GM21447 (cell line): ENCODE measurements at regions not wholly inside any gene's neighbourhood (a gene's known extent, or its start where the extent isn't known, plus 50 kb on each side); places are given as distances from the start of the nearest gene placed in this dataset.
"Not testable (repeated sequence)": the region's sequence is repeated elsewhere in the genome, so short reads cannot be mapped to it uniquely, and the experiment has no call there.

Source experiments
- ATAC-seq: cut with Tn5 transposase; IDR thresholded peaks from one replicate; pipeline ENCODE4 v1.9.1; 2021; ENCODE audit not compliant: unreplicated experiment

DNA sequence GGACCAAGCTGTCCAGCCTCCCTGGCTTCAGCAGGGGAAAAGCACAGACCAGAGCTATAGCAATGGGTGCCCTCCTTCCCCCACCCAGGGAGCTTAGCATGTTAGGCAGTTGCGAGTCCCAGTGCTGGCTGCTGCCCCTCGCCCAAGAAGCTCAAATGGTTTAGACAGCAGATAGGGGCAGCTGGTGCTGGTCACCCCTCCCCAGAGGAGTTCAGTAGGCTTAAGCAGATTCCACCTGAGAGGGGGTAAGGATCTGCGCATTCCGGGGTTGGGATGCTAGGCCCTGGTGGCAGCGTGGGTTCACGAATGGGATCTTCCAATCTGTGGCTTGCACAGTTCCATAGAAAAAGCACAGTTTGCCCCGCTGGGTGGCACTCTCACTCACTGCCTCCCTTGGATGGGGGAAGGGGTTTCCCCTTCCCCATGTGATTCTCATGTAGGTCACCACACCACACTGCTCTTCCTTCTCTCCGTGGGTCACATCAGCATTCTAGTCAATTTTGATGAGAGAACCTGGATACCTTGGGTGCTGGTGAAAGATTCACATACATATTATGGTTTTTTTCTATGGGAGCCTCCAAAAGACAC lies 665.6 kb downstream of the C12orf50 start:
- ATAC-seq = no peak

GRCh38 chr12:87349681-87350080 lies 679.5 kb downstream of the C12orf50 start:
- no peak for ATAC-seq

GRCh38 chr12:87348071-87348470 lies 681.1 kb downstream of the C12orf50 start:
- no peak for ATAC-seq

GRCh38 chr12:87344699-87345098 lies 684.5 kb downstream of the C12orf50 start:
- ATAC-seq = no peak

DNA sequence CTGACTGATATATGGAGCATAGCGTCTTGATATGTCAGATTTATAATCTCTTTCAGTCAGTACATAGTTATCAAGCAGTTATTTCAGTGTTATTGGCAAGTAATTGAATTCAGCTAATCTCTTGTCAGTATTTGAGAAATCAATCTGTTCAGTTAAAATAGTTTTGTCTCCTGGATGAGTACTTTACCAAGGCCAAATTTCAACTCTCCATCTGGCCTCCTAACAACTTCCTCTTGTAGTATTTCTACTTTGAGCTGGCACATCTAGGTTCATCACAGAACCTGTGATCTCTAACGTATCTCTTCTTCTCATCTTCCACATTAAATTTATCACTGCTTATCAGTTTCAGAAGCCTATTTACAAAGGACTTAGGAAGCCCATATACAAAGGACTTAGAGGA lies 690.5 kb downstream of the C12orf50 start:
- ATAC-seq = no peak

DNA sequence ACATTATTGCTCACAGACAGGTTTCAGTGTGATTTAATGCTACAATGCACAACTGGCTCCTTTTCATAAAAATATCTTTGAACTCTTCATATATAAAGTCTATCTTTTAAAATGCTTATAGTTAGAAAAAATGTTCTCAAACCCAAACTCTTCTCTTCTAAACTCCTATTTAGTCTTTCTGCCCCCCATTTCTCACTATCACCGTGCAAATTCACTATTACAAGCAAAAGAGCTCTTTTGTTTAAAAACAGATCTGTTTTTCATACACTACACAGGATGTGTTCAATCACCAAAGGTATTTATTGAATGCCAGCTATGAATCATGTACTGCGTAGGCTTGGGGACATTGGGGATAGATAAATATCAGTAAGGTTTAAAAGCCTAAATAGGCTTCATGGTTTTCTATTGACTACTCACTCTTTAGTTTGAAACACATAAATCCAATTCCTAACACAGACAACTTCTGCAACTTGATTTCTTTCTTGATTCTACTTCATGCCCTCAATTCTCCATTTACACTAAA lies 692.3 kb downstream of the C12orf50 start:
- no peak for ATAC-seq

DNA sequence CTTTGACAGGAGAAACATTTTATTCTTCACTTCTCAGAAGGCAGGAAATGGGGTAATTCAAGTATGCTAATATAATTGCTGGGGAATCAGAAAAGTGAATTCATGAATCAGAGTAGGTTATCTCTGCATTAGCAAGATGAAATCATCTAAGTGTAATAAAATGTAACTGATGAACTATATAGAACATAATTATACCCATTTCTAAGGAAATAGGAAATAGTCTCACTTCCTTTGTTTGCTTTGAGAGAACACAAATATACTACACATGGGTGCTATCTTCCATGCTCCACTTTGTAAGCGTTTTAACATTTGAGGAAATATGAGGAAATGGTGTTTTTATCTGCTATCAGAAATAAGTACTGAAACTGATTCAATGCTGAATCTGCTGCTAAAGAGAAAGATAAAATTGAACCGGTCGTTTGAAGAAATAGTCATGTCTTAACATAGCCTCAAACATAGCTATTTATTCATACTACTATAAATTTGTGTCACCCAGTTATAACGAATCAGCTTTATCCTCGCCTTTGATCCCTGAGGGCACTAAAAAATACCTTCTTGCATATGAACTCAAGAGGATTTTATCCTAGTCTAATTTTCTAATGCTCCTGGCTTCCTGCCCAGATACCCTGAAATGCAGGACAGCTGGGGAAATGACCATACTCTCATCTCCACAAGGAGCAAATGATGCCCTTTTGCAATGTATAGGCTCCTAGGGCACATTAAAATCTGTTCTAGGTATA lies 696.0 kb downstream of the C12orf50 start:
- ATAC-seq = no peak

GRCh38 chr12:87330071-87330555 lies 699.1 kb downstream of the C12orf50 start:
- not testable (repeated sequence) for ATAC-seq

DNA sequence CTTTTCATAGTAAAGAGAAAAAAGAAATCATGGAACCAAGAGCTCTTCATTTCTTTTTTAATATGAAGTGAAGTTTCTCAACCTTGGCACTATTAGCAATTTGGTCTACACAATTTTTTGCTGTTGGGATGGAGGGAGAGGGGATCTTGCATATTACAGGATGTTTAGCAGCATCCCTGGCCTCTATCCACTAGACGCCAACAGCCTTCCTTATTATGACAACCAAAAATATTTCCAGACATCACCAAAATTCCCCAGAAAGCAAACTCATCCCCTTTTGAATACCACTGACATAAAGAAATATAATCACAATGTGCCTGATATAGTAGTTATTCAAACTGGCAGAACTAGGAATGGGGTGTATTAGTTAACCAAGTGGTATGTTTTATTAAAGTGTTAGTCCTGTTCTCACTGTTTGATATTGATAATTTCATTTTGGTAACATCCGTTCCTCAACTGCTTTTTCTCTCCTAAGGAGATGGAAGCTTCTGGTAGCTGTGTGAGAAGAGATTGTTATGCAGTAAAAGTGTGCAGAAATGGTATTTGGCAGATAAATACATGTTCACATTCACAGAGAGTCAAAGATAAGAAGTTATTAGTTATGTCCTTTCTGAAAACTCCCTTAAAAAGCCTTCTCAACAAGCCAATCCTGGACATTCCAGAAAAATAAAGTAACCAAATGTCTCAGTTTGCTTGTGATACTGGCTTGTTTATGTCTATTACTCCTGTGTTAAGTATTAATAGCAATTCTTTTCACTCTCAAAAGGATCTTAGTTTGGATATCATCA lies 699.9 kb downstream of the C12orf50 start:
- ATAC-seq = no peak

DNA sequence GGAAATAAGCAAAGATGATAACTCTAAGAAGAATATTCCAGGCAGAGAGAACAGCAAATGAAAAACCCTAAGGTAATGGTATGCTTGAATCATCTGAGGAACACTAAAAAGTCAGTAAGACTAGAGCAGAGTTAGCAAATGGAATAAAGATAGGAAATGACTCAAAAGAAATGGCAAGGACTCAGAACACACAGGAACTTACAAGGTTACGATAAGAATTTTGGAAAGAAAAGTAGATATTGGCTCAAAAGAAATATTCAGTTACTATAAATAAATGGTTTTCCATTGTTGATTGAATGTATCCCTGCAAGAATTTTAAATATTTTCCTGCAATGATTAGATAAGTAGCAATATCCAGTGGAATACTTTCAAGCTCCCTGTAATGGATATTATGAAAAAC lies 705.8 kb downstream of the C12orf50 start:
- no peak for ATAC-seq

- no peak for ATAC-seq
Observed at GRCh38 chr12:87320724-87321123, 708.5 kb downstream of the C12orf50 start.

- no peak for ATAC-seq
Observed at GRCh38 chr12:87317302-87317701, 711.9 kb downstream of the C12orf50 start.

GRCh38 chr12:87311206-87311605 lies 718.0 kb downstream of the C12orf50 start:
- no peak for ATAC-seq

GRCh38 chr12:87310126-87310525 lies 719.1 kb downstream of the C12orf50 start:
- ATAC-seq = no peak

GRCh38 chr12:87305481-87305880 lies 723.7 kb downstream of the C12orf50 start:
- no peak for ATAC-seq

- ATAC-seq = no peak
Observed at GRCh38 chr12:87304406-87304805, 724.8 kb downstream of the C12orf50 start.

- ATAC-seq = no peak
Observed at GRCh38 chr12:87303396-87304012, 725.7 kb downstream of the C12orf50 start.

GRCh38 chr12:87302126-87302745 lies 727.0 kb downstream of the C12orf50 start:
- ATAC-seq = no peak

GRCh38 chr12:87290505-87290904 lies 738.7 kb downstream of the C12orf50 start:
- no peak for ATAC-seq

- ATAC-seq = no peak
Observed at GRCh38 chr12:87283886-87284285, 745.3 kb downstream of the C12orf50 start.

DNA sequence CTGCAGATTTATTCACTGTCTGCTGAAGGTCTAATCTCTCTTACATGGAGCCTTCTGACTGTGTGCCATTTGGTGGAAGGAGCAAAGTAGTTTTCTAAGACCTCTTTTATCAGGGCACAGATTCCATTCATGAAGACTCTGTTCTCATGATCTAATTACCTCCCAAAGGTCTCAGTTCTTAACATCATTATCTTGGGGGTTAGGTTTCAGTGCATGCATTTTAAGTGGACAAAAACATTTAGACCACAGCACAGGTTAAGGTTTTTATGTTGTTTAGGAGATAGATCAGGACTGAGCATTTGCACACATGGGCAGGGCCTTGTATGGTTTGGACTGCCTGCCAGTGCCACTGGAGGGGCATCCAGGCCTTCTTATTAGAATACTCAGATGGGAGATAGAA lies 746.1 kb downstream of the C12orf50 start:
- ATAC-seq = no peak
